Gastrocnemius medialis (tissue), 4 donors: ENCODE measurements at regions not wholly inside any gene's neighbourhood (a gene's known extent, or its start where the extent isn't known, plus 50 kb on each side); places are given as distances from the start of the nearest gene placed in this dataset.

ENCODE experiments used
- ATAC-seq, 2 donors: fragments of 150-250 bp; one replicate each; pipeline ENCODE4 v1.9.1; 2016
- DNase-seq, 2 donors: peaks; one replicate each; pipeline ENCODE4 v3.0.0-alpha.2; 2019
- H3K27ac ChIP-seq, 4 donors: fragments of 200-600 bp; sonication (generic); 1 replicate in 1 of 4; 2 replicates in 3 of 4; pipeline ENCODE4 v1.5.1; 2016 to 2018; ENCODE audit warnings: mild to moderate bottlenecking in 2 of 4, moderate library complexity in 1 of 4
- H3K27me3 ChIP-seq, 3 donors: fragments of 200-600 bp; sonication (generic) in 2 of 3; 1 replicate in 1 of 3; 2 replicates in 2 of 3; pipeline versions ENCODE4 v1.5.1 to v1.6.0; 2016 to 2019; ENCODE audit warnings: mild to moderate bottlenecking in 1 of 3, moderate library complexity in 1 of 3
- H3K36me3 ChIP-seq, 2 donors: fragments of 200-600 bp; sonication (generic) in 1 of 2; one replicate each; pipeline ENCODE4 v1.5.1; 2017 to 2018
- H3K4me1 ChIP-seq, 2 donors: fragments of 200-600 bp; sonication (generic) in 1 of 2; one replicate each; pipeline ENCODE4 v1.5.1; 2016 to 2017; ENCODE audit warnings: mild to moderate bottlenecking in 2 of 2
- H3K4me3 ChIP-seq, 4 donors: fragments of 200-600 bp; sonication (generic) in 3 of 4; 1 replicate in 1 of 4; 2 replicates in 3 of 4; pipeline ENCODE4 v1.5.1; 2016 to 2019; ENCODE audit warnings: mild to moderate bottlenecking in 2 of 4
- H3K9me3 ChIP-seq, 3 donors: fragments of 200-600 bp; sonication (generic) in 2 of 3; 1 replicate in 1 of 3; 2 replicates in 2 of 3; pipeline ENCODE4 v1.5.1; 2016 to 2019
- CTCF ChIP-seq, 5 experiments: fragments of 450-650 bp in 3 of 5; fragments of 200-600 bp in 2 of 5; sonication (generic) in 2 of 5; IDR thresholded peaks in 4 of 5; conservative IDR thresholded peaks in 1 of 5; 1 replicate in 4 of 5; 2 replicates in 1 of 5; pipeline ENCODE4 v1.5.1; 2016 to 2019; ENCODE audit warnings: antibody characterized with exemption in 5 of 5, mild to moderate bottlenecking in 3 of 5, moderate library complexity in 3 of 5
- POLR2A ChIP-seq, 2 donors: fragments of 450-650 bp; IDR thresholded peaks; one replicate each; pipeline ENCODE4 v1.6.1; 2017; ENCODE audit warnings: antibody characterized with exemption in 2 of 2, mild to moderate bottlenecking in 2 of 2, moderate library complexity in 2 of 2
- in situ Hi-C, 4 donors: fragments of 200-750 bp; cut with MboI; loops; one replicate each; pipeline versions ENCODE4 v1.15.0 to v1.8.0; 2017; ENCODE audit warnings: low sequenced_read_pairs in 4 of 4
- intact Hi-C: fragments of 100-400 bp; cut with DNase I; formaldehyde crosslinking; loops from one replicate; pipeline ENCODE4 v1.15.1; 2023; ENCODE audit warnings: low total_unique reads

GRCh38 chr6:156283091-156283490, 494.1 kb upstream of the ARID1B start:
- Histone ChIP-seq H3K4me1 (peaks cover 0 to 3% of the 10 kb centered on the region in 2 donors), H3K27me3 (no peaks in the 10 kb centered on the region), H3K27ac (no peak overlapping the region), H3K4me3 (no peak overlapping the region), H3K9me3 (no peaks in the 10 kb centered on the region), H3K36me3 (no peaks in the 10 kb centered on the region)
- ATAC-seq (no peak), DNase-seq (no peak)
- intact Hi-C loops = no loop called here
- TF ChIP-seq CTCF (IDR thresholded peaks at IDR 0.05 in 4 of 5, conservative IDR thresholded peaks at IDR 0.05 in 1 of 5) (no peak), POLR2A (IDR thresholded peaks at IDR 0.05) (no peak)
- in situ Hi-C loops = no loop called here

- TF ChIP-seq POLR2A (IDR thresholded peaks at IDR 0.05) (no peak), CTCF (IDR thresholded peaks at IDR 0.05 in 4 of 5, conservative IDR thresholded peaks at IDR 0.05 in 1 of 5) (no peak)
- DNase-seq = no peak
- no peak for ATAC-seq
- H3K36me3 ChIP-seq = no peaks in the 10 kb centered on the region
- H3K27me3 ChIP-seq = no peaks in the 10 kb centered on the region
- peaks cover 0 to 3% of the 10 kb centered on the region in 2 donors for H3K4me1 ChIP-seq
- intact Hi-C loops = no loop called here
- H3K27ac ChIP-seq = no peak overlapping the region
- in situ Hi-C loops = no loop called here
- no peak overlapping the region for H3K4me3 ChIP-seq
- H3K9me3 ChIP-seq = no peaks in the 10 kb centered on the region
Measured at GRCh38 chr6:156282087-156282486, 495.1 kb upstream of the ARID1B start.

GRCh38 chr6:156281266-156281665, 495.9 kb upstream of the ARID1B start:
- TF ChIP-seq POLR2A (IDR thresholded peaks at IDR 0.05) (no peak), CTCF (IDR thresholded peaks at IDR 0.05 in 4 of 5, conservative IDR thresholded peaks at IDR 0.05 in 1 of 5) (no peak)
- in situ Hi-C loops = no loop called here
- H3K4me3 ChIP-seq = no peak overlapping the region
- ATAC-seq = no peak
- no peaks in the 10 kb centered on the region for H3K36me3 ChIP-seq
- peaks cover 0 to 3% of the 10 kb centered on the region in 2 donors for H3K4me1 ChIP-seq
- no peak for DNase-seq
- H3K27ac ChIP-seq = no peak overlapping the region
- no peaks in the 10 kb centered on the region for H3K9me3 ChIP-seq
- intact Hi-C loops = no loop called here
- no peaks in the 10 kb centered on the region for H3K27me3 ChIP-seq

- ATAC-seq (no peak), DNase-seq (no peak)
- Histone ChIP-seq H3K27me3 (no peaks in the 10 kb centered on the region), H3K27ac (no peak overlapping the region), H3K4me1 (peaks cover 0 to 3% of the 10 kb centered on the region in 2 donors), H3K36me3 (no peaks in the 10 kb centered on the region), H3K4me3 (no peak overlapping the region), H3K9me3 (no peaks in the 10 kb centered on the region)
- in situ Hi-C loops (no loop called here), intact Hi-C loops (no loop called here)
- TF ChIP-seq POLR2A (IDR thresholded peaks at IDR 0.05) = no peak
- no peak for TF ChIP-seq CTCF (IDR thresholded peaks at IDR 0.05 in 4 of 5, conservative IDR thresholded peaks at IDR 0.05 in 1 of 5)
Measured at GRCh38 chr6:156280065-156280464, 497.1 kb upstream of the ARID1B start.

- no peak for TF ChIP-seq POLR2A (IDR thresholded peaks at IDR 0.05)
- no peak for TF ChIP-seq CTCF (IDR thresholded peaks at IDR 0.05 in 4 of 5, conservative IDR thresholded peaks at IDR 0.05 in 1 of 5)
Measured at GRCh38 chr6:156279261-156279969, 497.8 kb upstream of the ARID1B start.

More at GRCh38 chr6:156279261-156279969, 497.8 kb upstream of the ARID1B start:
- Histone ChIP-seq H3K9me3 (no peaks in the 10 kb centered on the region), H3K27ac (no peak overlapping the region), H3K4me3 (no peak overlapping the region), H3K4me1 (peaks cover 0 to 3% of the 10 kb centered on the region in 2 donors), H3K36me3 (no peaks in the 10 kb centered on the region), H3K27me3 (no peaks in the 10 kb centered on the region)
- intact Hi-C loops (no loop called here), in situ Hi-C loops (no loop called here)
- no peak for ATAC-seq
- DNase-seq = no peak
